ENCODE measurements at regions not wholly inside any gene's neighbourhood (a gene's known extent, or its start where the extent isn't known, plus 50 kb on each side); places are given as distances from the start of the nearest gene placed in this dataset.
"Not testable (repeated sequence)": the region's sequence is repeated elsewhere in the genome, so short reads cannot be mapped to it uniquely, and the experiment has no call there.

GRCh38 chr5:136763548-136763947 is 398.2 kb upstream of the TRPC7 start:
- intact Hi-C loops (cut with DNase I) = no loop called here
- no peak for DNase-seq (ENCODE audit: low spot score)

DNA sequence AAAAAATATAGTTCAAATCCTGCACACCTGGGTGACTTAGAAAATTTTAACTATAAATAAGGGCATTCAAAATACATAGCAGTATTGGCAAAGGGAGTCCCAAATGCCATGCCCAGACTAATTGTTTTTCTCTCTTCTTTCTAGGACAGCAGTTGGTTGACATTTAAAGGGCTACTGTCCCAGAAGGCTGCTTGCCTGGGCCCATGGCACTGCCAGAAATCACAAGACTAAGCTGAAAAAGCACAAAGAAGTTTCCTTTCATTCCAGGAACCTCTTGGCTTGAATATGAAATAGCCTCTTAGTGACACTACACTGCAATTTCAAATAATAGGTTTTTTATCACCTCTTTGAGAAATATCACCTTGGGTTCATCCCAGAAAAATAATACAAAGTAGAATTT is 388.9 kb upstream of the TRPC7 start:
- intact Hi-C loops (cut with DNase I) = no loop called here
- no peak for DNase-seq (ENCODE audit: low spot score)

DNA sequence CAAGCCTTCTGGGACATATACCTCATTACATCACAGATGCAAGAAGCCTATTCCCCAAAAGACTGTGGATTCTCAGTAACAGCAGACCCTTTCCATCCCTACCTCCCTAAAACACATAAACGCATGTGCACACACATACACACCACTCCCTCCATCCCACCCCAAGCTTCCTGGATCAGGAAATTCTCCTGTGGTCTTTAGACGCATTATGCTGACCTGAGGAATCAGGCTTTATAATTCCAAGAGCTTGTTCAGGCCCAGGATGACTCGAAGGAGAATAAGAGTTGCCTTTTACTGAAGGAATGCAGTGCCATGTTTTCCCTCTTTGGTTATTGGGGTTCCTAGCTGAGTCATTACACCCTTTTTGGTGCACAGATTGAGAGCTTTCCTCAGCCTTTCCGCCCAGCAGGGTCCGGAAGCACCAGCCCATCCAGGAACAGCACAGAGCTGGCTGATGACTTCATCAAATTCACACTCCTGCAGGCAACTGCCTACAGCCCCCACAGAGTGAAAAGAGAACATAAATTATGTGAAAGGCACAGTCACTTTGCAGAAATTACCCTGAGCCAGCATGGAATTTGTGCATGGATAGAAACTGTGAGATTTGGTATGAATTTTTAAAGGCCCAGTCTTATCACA is 385.0 kb upstream of the TRPC7 start:
- no peak for DNase-seq (ENCODE audit: low spot score)
- intact Hi-C loops (cut with DNase I) = no loop called here

GRCh38 chr5:136749016-136749415 is 383.7 kb upstream of the TRPC7 start:
- DNase-seq (ENCODE audit: low spot score) = no peak
- intact Hi-C loops (cut with DNase I) = no loop called here

DNA sequence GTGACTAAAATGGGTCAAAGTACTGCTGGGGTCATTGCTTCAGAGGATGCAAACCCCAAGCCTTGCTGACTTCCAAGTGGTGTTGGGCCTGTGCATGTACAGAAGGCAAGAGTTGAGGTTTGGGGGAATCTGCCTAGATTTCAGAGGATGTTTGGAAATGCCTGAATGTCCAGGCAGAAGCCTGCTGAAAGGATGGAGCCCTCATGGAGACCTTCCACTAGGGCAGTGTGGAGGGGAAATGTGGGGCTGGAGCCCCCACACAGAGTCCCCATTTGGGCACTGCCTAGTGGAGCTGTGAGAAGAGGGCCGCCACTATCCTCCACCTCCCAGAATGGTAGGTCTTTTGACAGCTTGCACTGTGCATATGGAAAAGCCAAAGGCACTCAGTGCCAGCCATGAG is 377.7 kb upstream of the TRPC7 start:
- intact Hi-C loops (cut with DNase I) = no loop called here
- no peak for DNase-seq (ENCODE audit: low spot score)

DNA sequence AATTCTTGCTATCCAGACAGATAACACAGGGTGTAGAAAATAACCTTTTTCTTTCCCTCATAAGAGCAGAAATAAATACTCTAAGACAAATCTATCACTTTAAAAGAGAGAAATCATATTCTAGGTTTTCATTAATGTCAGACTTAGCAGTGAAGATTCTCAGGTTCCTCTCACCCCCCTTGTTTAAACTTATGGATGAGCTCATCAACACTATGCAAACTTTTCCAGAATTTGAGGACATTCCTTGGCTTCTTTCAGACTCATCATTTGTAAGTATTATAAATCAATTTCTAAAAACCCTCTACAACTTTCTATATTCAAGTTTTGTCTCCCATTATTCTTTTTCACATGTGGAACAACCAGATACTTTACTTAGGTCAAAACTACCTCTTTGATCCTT is 374.9 kb upstream of the TRPC7 start:
- no peak for DNase-seq (ENCODE audit: low spot score)
- intact Hi-C loops (cut with DNase I) = no loop called here

- intact Hi-C loops (cut with DNase I); DNase-seq (ENCODE audit: low spot score): not testable (repeated sequence)
These were observed 373.9 kb upstream of the TRPC7 start for GRCh38 chr5:136739271-136739670.

GRCh38 chr5:136738829-136739228 is 373.5 kb upstream of the TRPC7 start:
- intact Hi-C loops (cut with DNase I) = no loop called here
- no peak for DNase-seq (ENCODE audit: low spot score)

GRCh38 chr5:136736021-136736420 is 370.7 kb upstream of the TRPC7 start:
- DNase-seq (ENCODE audit: low spot score) = no peak
- intact Hi-C loops (cut with DNase I) = no loop called here

DNA sequence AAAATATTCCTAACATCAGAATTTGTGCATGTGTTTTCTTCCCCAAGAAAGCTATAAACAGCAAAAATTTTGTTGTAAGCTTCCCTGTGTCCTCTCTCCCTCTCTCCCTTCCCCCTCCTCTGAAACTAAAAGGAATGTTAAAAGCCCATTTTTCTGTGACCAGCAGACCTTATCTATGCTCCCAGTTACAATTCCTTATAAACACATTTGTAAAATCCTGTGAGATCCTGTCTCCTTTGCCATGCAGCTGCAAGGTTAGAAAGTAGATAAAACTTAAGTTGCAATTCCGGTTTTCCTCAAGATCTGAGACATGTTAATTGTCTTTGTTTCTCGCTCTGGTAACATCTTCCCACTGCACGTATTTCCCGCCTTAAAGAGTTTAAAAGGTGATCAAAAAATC is 370.3 kb upstream of the TRPC7 start:
- intact Hi-C loops (cut with DNase I); DNase-seq (ENCODE audit: low spot score): not testable (repeated sequence)

DNA sequence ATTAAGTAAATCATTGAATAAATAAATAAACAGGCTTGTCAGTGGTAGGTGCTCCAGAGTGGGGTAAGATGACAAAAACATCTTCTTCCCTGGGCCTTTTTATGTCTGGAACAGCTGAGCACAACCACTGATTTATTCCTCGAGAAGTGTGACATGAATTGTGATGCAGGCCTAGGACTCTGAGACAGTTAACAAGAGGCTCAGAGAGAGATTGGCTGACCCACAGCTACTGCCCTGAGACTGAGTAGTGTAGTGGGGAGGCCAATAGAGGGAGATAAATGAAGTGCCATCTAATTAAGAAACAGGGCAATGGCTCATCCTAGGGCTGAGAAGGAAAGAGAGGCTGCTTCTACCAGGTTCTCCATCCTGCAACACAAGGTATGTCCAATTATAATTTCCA is 369.3 kb upstream of the TRPC7 start:
- DNase-seq (ENCODE audit: low spot score) = no peak
- intact Hi-C loops (cut with DNase I) = no loop called here

DNA sequence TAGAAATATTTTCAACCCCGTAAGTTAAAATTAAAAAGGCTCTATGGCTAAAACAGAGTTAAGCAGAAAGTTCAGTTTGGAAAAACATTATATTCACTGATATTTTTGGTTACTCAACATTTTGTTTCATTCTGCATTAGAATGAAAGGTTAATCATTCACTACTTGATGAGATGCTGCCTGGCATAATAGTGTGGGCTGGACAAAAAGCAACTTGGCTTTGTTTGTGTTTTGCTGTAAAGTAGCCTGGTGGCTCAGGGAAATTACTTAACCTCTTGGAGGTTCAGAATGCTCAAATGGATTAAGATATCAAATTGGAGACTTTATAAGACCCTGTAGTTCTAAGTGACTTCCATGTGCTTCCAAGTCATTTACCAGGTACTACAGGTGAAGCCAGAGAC is 367.4 kb upstream of the TRPC7 start:
- DNase-seq (ENCODE audit: low spot score) = no peak
- intact Hi-C loops (cut with DNase I) = no loop called here

DNA sequence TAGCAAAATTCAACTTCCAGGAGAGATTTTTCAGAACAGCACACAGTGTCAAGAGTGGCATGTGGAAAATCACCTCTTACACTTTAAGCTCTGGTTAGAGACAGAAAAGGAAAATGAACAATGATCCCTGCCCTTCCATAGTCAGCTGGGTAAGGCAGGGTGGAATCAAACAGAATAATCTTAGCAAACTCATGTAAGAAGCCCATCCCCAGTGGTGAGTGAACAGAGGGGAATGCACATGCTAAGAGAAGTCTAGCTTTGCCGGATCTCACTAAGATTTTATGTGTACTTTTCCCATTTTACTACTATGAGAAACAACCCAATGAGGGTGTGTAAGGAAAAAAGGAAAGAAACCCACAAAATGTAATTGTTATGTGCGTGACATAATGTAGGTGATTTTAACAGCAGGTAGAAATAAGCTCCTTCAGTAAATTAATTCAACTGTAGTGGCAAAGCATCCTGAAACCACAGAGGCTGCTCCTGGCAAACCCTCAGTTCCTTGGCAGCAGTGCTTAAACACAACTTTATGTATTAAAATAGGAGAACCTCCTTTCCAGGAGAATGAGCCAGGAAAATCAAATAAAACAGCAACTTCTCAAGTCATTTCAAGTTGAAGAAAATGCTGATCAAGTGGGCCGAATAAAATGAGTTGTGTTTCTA is 366.0 kb upstream of the TRPC7 start:
- intact Hi-C loops (cut with DNase I) = no loop called here

DNA sequence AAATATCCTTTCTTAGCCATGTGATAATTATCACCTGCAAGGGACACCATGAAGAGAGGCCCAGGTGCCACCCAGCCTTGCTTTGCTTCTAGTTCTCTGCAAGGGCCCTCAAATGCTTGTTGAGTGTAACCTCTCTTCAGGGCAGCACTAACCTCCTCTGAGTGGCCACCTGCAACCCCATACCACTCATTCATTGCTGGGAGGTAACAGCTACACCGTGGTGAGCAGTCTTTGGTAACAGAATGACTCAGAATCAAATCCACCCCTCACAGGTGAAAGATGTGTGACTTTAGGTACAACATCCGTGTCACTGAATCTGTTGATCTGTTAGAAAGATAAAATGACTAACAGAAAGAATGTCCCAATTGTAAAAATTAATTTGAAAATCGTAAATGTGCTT is 365.1 kb upstream of the TRPC7 start:
- no peak for DNase-seq (ENCODE audit: low spot score)
- intact Hi-C loops (cut with DNase I) = no loop called here

More for the DNA sequence above, 366.0 kb upstream of the TRPC7 start:
- DNase-seq (ENCODE audit: low spot score) = no peak

GRCh38 chr5:136729901-136730355 is 364.6 kb upstream of the TRPC7 start:
- DNase-seq (ENCODE audit: low spot score) = no peak
- intact Hi-C loops (cut with DNase I) = no loop called here

DNA sequence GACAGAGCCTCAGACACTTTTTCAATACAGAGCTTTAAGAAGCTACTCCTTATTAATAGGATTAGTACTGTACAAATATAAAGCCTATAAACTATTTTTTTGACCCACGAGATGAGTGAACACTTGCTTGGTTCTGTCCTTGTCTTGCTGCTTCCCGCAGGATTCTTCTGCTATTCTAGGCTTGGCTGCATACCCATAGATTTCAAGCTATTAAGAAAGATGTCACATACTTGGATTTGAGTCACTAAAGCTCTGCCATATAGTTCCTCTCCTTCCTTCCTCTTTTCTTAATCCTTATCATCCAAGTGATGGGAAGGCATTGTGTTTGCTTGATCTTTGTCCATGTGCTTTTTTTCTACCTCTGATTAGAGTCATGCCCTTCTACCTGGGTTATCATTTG is 361.2 kb upstream of the TRPC7 start:
- intact Hi-C loops (cut with DNase I) = no loop called here
- DNase-seq (ENCODE audit: low spot score) = no peak

DNA sequence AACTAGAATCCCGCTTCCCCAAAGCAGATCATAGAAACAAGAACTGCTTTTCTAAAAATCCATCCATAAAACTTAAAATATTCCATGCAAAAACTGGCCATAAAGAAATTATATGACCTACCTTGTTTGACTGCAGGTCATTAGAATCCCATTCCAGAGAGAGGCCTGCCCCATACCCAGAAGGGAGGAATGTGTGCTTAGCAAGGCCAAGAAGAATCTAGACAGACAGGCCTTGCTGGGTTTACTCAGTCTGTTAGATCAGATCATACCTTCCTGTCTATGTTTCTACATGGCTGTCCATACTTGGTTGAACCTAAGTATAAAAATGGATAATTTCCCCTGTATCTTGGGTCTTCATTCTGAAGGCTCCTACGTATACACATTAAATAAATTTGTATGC is 358.8 kb upstream of the TRPC7 start:
- no peak for DNase-seq (ENCODE audit: low spot score)
- intact Hi-C loops (cut with DNase I) = no loop called here

- intact Hi-C loops (cut with DNase I) = no loop called here
These were observed 357.2 kb upstream of the TRPC7 start for GRCh38 chr5:136722581-136722980.

DNA sequence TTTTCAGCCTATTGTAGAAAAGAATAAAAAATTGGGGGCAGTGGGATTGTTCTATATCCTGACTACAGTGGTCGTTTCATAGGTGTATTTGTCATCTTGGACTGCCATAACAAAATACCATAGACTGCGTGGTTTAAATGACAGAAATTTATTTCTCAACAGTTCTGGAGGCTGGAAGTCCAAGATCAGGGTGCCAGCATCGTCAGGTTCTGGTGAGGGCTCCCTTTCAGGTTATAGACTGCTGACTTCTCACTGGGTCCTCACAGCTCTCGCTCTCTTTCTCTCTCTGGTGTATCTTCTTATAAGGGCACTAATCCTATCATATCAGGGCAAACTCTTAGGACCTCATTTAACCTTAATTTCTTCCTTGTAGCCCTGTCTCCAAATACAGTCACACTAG is 356.7 kb upstream of the TRPC7 start:
- intact Hi-C loops (cut with DNase I) = no loop called here
- no peak for DNase-seq (ENCODE audit: low spot score)

More at GRCh38 chr5:136722581-136722980, 357.2 kb upstream of the TRPC7 start:
- DNase-seq (ENCODE audit: low spot score) = no peak

- DNase-seq (ENCODE audit: low spot score) = no peak
- intact Hi-C loops (cut with DNase I) = no loop called here
These were observed 355.3 kb upstream of the TRPC7 start for GRCh38 chr5:136720674-136721073.

GRCh38 chr5:136717917-136718316 is 352.6 kb upstream of the TRPC7 start:
- intact Hi-C loops (cut with DNase I) = no loop called here
- no peak for DNase-seq (ENCODE audit: low spot score)

DNA sequence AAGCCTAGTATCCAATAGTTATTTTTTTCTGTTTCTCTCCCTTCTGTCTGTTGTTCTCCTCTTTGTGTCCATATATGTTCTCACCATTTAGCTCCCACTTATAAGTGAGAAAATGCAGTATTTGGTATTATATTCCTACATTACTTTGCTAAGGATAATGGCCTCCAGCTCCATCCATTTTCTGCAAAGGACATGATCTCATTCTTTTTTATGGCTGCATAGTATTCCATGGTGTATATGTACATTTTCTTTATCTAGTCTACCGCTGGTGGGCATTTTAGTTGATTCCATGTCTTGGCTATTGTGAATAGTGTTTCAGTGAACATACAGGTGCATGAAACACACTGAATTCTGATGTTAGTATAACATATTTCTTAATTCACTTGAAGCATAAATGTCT is 348.9 kb upstream of the TRPC7 start:
- intact Hi-C loops (cut with DNase I) = no loop called here

More for the DNA sequence above, 348.9 kb upstream of the TRPC7 start:
- no peak for DNase-seq (ENCODE audit: low spot score)

All from cardiac septum (tissue), 1 donor.